ENCODE measurements at regions not wholly inside any gene's neighbourhood (a gene's known extent, or its start where the extent isn't known, plus 50 kb on each side); places are given as distances from the start of the nearest gene placed in this dataset.

GRCh38 chr2:43133708-43134570 lies 92.5 kb downstream of the ZFP36L2 start:
- H3K4me3 ChIP-seq (ENCODE audit: control insufficient read depth, low read depth, low read length): no peak overlapping the region
- no peak for TF ChIP-seq CTCF (conservative IDR thresholded peaks at IDR 0.05; ENCODE audit: control insufficient read depth, insufficient read depth, low read depth, low read length)
- DNase-seq (ENCODE audit: low read depth): no peak

- DNase-seq (ENCODE audit: low read depth): no peak
- no peak overlapping the region for H3K4me3 ChIP-seq (ENCODE audit: control insufficient read depth, low read depth, low read length)
- no peak for TF ChIP-seq CTCF (conservative IDR thresholded peaks at IDR 0.05; ENCODE audit: control insufficient read depth, insufficient read depth, low read depth, low read length)
Observed at GRCh38 chr2:43133336-43133707, 93.1 kb downstream of the ZFP36L2 start.

- no peak for DNase-seq (ENCODE audit: low read depth)
- TF ChIP-seq CTCF (conservative IDR thresholded peaks at IDR 0.05; ENCODE audit: control insufficient read depth, insufficient read depth, low read depth, low read length): no peak
- H3K4me3 ChIP-seq (ENCODE audit: control insufficient read depth, low read depth, low read length): no peak overlapping the region
Observed at GRCh38 chr2:43132683-43133301, 93.6 kb downstream of the ZFP36L2 start.

GRCh38 chr2:43131890-43132682 lies 94.3 kb downstream of the ZFP36L2 start:
- DNase-seq (ENCODE audit: low read depth): no peak
- no peak overlapping the region for H3K4me3 ChIP-seq (ENCODE audit: control insufficient read depth, low read depth, low read length)
- TF ChIP-seq CTCF (conservative IDR thresholded peaks at IDR 0.05; ENCODE audit: control insufficient read depth, insufficient read depth, low read depth, low read length): no peak

DNA sequence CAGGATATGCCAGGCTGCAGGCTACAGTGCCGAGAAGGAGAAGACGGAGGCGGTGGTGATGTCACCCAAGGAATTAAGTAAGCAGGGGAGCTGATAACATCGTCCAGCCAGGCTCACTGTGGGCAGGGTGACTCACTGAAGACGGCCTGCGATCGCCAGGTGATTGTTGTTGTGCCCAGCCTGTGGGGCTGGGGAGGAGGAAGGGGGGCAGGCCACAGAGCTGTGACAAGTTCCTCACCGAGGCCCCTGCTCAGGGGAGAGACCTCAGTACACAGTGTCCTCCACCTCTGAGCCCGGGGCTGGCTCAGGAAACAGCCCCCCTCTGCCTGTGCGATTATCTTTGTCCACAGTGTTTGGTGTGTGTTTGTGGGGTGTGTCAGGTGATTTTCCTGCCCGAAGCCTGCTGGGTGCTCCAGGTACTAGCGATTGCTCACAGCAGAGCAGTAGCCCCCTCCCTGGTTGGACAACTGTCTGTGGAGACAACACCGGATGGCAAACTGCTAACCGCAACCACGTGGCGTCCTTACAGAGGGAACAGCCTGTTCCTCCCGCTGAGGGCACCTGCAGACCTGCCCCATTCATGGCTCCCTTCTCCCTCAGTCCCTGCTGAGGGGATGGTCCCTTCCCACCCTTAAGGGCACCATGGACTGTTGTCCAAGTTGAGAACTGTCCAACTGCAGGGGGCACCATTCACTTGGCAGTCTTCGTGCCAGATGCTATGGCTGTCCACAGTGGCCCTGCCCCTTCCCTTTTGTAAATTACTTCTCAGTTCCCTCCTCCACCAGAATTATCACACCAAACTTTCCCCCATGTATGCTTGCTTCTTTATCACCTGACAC lies 95.1 kb downstream of the ZFP36L2 start:
- H3K4me3 ChIP-seq (ENCODE audit: control insufficient read depth, low read depth, low read length): no peak overlapping the region
- peak; percentile 88 for DNase-seq (ENCODE audit: low read depth)
- peak; percentile 38 for TF ChIP-seq CTCF (conservative IDR thresholded peaks at IDR 0.05; ENCODE audit: control insufficient read depth, insufficient read depth, low read depth, low read length)

GRCh38 chr2:43130548-43130875 lies 95.9 kb downstream of the ZFP36L2 start:
- no peak overlapping the region for H3K4me3 ChIP-seq (ENCODE audit: control insufficient read depth, low read depth, low read length)
- TF ChIP-seq CTCF (conservative IDR thresholded peaks at IDR 0.05; ENCODE audit: control insufficient read depth, insufficient read depth, low read depth, low read length): no peak
- no peak for DNase-seq (ENCODE audit: low read depth)

All from fibroblast of mammary gland (primary cell).